ENCODE measurements at regions not wholly inside any gene's neighbourhood (a gene's known extent, or its start where the extent isn't known, plus 50 kb on each side); places are given as distances from the start of the nearest gene placed in this dataset.

- no peak for TF ChIP-seq CTCF (IDR thresholded peaks at IDR 0.05)
- TF ChIP-seq POLR2AphosphoS5 (IDR thresholded peaks at IDR 0.05) = no peak
These were observed 343.2 kb downstream of the EIPR1 start for GRCh38 chr2:3034396-3034795.

All from sigmoid colon (tissue), 4 donors.